RKO (cell line): ENCODE measurements at regions not wholly inside any gene's neighbourhood (a gene's known extent, or its start where the extent isn't known, plus 50 kb on each side); places are given as distances from the start of the nearest gene placed in this dataset.

Experiments used
- DNase-seq: peaks from one replicate; pipeline ENCODE4 v3.0.0-alpha.2; 2016; ENCODE audit warnings: low spot score

GRCh38 chr14:35222324-35222723 is 69.9 kb upstream of the PSMA6 start:
- no peak for DNase-seq

GRCh38 chr14:35222872-35223466 is 69.2 kb upstream of the PSMA6 start:
- DNase-seq = no peak

- DNase-seq = no peak
Measured at GRCh38 chr14:35223927-35224326, 68.3 kb upstream of the PSMA6 start.

GRCh38 chr14:35224615-35225014 is 67.6 kb upstream of the PSMA6 start:
- DNase-seq = no peak

GRCh38 chr14:35229084-35229791 is 62.9 kb upstream of the PSMA6 start:
- DNase-seq = peak; percentile 44

- DNase-seq = no peak
Measured at GRCh38 chr14:35229792-35230089, 62.4 kb upstream of the PSMA6 start.

- no peak for DNase-seq
Measured at GRCh38 chr14:35231207-35231760, 60.9 kb upstream of the PSMA6 start.

GRCh38 chr14:35234012-35234805 is 58.0 kb upstream of the PSMA6 start:
- DNase-seq = no peak

- DNase-seq = no peak
Measured at GRCh38 chr14:35235840-35236239, 56.3 kb upstream of the PSMA6 start.

- DNase-seq = no peak
Measured at GRCh38 chr14:35236806-35237205, 55.4 kb upstream of the PSMA6 start.

- DNase-seq = no peak
Measured at GRCh38 chr14:35240231-35240630, 52.0 kb upstream of the PSMA6 start.
